ENCODE measurements at regions not wholly inside any gene's neighbourhood (a gene's known extent, or its start where the extent isn't known, plus 50 kb on each side); places are given as distances from the start of the nearest gene placed in this dataset.

DNA sequence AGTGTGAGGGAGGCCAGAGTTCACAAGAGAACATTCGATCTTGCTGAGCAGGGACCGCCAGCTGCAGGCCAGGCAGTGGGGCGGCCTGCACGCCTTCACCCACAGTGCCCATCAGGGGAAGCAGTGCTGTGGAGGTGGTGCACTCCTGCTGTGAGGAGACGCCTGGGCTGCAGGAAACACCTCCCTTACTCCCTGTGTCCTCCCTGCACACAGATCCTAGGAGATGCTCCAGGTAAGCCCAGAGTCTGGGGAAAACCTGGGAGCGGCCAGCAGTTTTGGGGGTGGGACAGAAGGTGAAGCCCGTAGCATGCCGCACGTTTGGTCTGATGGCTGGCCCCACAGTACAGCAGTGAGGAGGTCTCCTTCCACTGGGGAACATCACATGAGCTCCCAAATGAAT is 180.8 kb upstream of the RAB6C start:
- intact Hi-C loops (cut with DNase I), result no loop called here
- ATAC-seq (no peak), DNase-seq (no peak)
- Histone ChIP-seq H3K9me3 (no peaks in the 10 kb centered on the region), H3K4me1 (no peaks in the 10 kb centered on the region), H3K36me3 (ENCODE audit: insufficient read depth in 1 of 2, low read depth in 1 of 2) (no peaks in the 10 kb centered on the region), H3K4me3 (no peak overlapping the region), H3K27ac (no peak overlapping the region), H3K27me3 (ENCODE audit: insufficient read depth in 3 of 3, low read length in 2 of 3) (peaks cover 0 to 7% (median 1%) of the 10 kb centered on the region in 3 donors)
- TF ChIP-seq, protein P1, sequence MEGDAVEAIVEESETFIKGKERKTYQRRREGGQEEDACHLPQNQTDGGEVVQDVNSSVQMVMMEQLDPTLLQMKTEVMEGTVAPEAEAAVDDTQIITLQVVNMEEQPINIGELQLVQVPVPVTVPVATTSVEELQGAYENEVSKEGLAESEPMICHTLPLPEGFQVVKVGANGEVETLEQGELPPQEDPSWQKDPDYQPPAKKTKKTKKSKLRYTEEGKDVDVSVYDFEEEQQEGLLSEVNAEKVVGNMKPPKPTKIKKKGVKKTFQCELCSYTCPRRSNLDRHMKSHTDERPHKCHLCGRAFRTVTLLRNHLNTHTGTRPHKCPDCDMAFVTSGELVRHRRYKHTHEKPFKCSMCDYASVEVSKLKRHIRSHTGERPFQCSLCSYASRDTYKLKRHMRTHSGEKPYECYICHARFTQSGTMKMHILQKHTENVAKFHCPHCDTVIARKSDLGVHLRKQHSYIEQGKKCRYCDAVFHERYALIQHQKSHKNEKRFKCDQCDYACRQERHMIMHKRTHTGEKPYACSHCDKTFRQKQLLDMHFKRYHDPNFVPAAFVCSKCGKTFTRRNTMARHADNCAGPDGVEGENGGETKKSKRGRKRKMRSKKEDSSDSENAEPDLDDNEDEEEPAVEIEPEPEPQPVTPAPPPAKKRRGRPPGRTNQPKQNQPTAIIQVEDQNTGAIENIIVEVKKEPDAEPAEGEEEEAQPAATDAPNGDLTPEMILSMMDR (IDR thresholded peaks at IDR 0.05), result no peak
- 78 to 92% (median 83%) methylated on average over 9 of the region's 9 CpGs for WGBS, 3 donors

DNA sequence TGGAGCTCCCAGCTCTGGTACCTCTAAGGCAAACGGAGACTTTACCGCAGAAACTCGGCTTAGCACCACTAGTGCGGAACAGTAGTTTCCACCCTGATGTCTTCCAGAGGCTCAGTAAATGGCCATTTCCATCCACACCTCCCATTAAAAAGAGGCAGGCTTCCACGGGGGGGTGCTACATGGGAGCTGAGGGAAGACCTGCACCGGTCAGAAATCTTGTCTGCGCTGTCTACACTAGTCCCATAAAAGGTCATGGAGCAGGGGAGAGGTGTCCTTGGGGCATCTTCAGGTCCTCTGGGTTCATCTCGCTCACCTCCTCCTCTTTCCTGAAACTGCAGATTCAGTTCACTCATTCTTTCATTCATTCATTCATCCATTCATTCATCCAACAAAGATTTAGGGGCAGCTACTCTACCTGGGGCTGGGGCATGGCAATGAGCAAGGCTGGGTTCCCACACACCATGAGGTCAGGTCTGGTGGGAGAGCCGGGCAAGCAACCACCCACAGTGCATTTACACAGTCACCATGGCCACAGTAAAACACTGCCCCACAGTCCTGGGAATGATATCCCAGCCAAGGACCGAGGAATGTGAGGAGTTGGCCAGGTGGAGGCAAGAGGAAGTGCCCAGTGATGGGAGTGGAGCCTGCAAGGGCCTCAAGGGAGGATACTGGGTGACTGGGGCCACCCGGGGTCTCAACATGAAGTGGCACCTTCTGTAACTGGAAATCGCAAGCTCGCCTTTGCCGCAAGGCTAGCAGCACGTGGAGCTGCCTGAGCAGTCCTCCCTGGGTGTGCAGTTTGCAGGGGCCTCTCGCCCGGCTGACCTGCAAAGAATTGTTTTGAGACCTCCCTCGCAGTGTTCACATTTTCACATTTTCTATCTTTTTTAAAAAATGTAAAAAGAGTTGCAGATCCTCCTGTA is 180.2 kb upstream of the RAB6C start:
- H3K36me3 ChIP-seq (ENCODE audit: insufficient read depth in 1 of 2, low read depth in 1 of 2), result no peaks in the 10 kb centered on the region
- H3K27ac ChIP-seq, result no peak overlapping the region
- TF ChIP-seq, protein P1 (IDR thresholded peaks at IDR 0.05), result no peak
- H3K27me3 ChIP-seq (ENCODE audit: insufficient read depth in 3 of 3, low read length in 2 of 3), result peaks cover 0 to 11% (median 1%) of the 10 kb centered on the region in 3 donors
- no peak for ATAC-seq
- no peak for DNase-seq
- intact Hi-C loops (cut with DNase I), result no loop called here
- H3K4me1 ChIP-seq, result no peaks in the 10 kb centered on the region
- 84 to 85% (median 84%) methylated on average over 18 of the region's 18 CpGs for WGBS, 3 donors
- no peaks in the 10 kb centered on the region for H3K9me3 ChIP-seq
- H3K4me3 ChIP-seq, result no peak overlapping the region

DNA sequence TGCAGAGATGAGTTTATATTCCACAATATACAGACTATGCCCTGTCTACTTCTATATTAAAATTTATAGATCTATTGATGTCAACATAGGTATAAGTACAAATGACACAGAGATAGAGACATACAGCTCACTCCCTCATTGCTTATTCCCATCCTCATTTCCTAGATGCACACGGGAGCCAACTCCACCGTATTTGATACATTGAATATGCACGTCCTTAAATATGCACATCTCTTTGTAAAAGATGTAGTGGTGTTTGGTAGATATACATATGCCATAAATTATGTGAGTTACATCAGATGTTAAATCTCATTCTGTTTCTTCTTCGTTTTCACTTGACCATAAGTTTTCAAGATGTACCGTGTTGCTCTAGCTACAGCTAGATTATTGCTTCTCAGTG is 179.2 kb upstream of the RAB6C start:
- Histone ChIP-seq H3K27me3 (ENCODE audit: insufficient read depth in 3 of 3, low read length in 2 of 3) (peaks cover 0 to 16% (median 2%) of the 10 kb centered on the region in 3 donors), H3K4me1 (no peaks in the 10 kb centered on the region), H3K36me3 (ENCODE audit: insufficient read depth in 1 of 2, low read depth in 1 of 2) (no peaks in the 10 kb centered on the region), H3K9me3 (no peaks in the 10 kb centered on the region), H3K27ac (no peak overlapping the region), H3K4me3 (no peak overlapping the region)
- ATAC-seq, result no peak
- DNase-seq, result no peak
- 84 to 90% (median 87%) methylated on average over 5 of the region's 5 CpGs for WGBS, 3 donors
- TF ChIP-seq, protein P1 (IDR thresholded peaks at IDR 0.05), result no peak
- intact Hi-C loops (cut with DNase I), result no loop called here

DNA sequence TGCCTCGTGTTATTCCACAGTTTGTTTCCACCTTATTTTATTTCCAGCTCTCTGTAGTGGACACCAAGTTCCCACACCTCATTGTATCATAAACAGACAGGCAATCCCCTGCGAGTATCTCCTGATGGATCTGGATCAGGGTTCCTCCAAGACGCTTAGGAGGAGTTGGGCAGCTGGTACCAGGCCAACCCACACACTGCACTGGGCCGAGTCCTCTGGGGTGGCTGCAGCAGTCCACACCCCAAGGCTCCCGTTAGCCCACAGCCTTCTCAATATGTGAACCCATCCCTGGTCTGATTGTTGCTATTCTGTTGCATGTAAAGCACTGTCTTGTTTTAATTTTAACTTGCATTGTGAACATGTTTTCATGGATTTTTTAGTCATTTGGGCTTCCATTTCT is 178.8 kb upstream of the RAB6C start:
- intact Hi-C loops (cut with DNase I), result no loop called here
- DNase-seq (no peak), ATAC-seq (no peak)
- TF ChIP-seq, protein P1 (IDR thresholded peaks at IDR 0.05), result no peak
- no peak overlapping the region for H3K27ac ChIP-seq
- no peak overlapping the region for H3K4me3 ChIP-seq
- peaks cover 0 to 16% (median 2%) of the 10 kb centered on the region in 3 donors for H3K27me3 ChIP-seq (ENCODE audit: insufficient read depth in 3 of 3, low read length in 2 of 3)
- H3K9me3 ChIP-seq, result no peaks in the 10 kb centered on the region
- H3K36me3 ChIP-seq (ENCODE audit: insufficient read depth in 1 of 2, low read depth in 1 of 2), result no peaks in the 10 kb centered on the region
- 65 to 68% (median 66%) methylated on average over 5 of the region's 5 CpGs for WGBS, 3 donors
- no peaks in the 10 kb centered on the region for H3K4me1 ChIP-seq

Measured in psoas muscle (tissue), 7 donors.